Adrenal gland (tissue), 5 donors: ENCODE measurements at regions not wholly inside any gene's neighbourhood (a gene's known extent, or its start where the extent isn't known, plus 50 kb on each side); places are given as distances from the start of the nearest gene placed in this dataset.

ENCODE experiments used
- POLR2A ChIP-seq, 2 donors: fragments of 450-650 bp; IDR thresholded peaks; one replicate each; pipeline ENCODE4 v1.6.1; 2017; ENCODE audit warnings: antibody characterized with exemption in 2 of 2, mild to moderate bottlenecking in 2 of 2, moderate library complexity in 1 of 2
- TF ChIP-seq, protein P1 (sequence below), 6 experiments: fragments of 450-650 bp in 4 of 6; fragments of 200-600 bp in 2 of 6; sonication (generic) in 1 of 6; IDR thresholded peaks; 1 replicate in 5 of 6; 2 replicates in 1 of 6; pipeline versions ENCODE4 v1.5.1 to v1.8.0; 2016 to 2021; ENCODE audit warnings: antibody characterized with exemption in 6 of 6, mild to moderate bottlenecking in 2 of 6, moderate library complexity in 1 of 6
- donor health status: DM: no; HTN: no; CAD: no.

DNA sequence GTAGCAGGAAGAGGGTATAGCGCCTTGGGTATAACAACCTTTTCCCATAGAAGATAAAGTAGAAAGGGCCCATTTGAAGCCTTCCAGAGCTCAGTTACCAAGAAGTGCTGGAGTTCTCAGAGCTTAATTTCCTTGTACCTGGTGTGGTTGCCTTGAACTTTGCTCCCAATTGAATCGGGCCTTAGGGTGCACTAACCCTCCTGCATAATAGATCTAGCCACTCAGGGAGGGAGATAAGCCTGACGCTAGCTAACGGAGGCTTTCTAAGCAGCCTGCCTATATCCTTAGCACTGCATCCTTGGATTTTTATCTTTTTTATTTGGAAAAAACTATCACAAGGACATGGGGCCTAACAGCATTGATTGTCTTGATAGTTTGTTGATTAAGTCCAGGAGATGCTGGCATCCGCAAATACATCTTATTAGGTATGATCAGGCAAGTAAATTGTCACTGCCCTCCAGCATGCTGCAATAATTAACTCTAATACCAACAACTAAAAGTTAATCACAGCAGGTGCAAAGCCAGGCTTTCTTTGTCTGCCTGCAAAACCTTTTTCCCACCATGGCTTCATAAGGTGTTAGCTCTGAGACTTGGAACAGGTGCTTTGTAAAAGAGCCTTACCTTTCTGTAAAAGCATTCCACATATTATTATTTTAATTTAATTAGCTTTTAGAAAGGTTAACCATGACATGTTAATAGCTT, 199.4 kb downstream of the SREK1 start:
- TF ChIP-seq, protein P1, sequence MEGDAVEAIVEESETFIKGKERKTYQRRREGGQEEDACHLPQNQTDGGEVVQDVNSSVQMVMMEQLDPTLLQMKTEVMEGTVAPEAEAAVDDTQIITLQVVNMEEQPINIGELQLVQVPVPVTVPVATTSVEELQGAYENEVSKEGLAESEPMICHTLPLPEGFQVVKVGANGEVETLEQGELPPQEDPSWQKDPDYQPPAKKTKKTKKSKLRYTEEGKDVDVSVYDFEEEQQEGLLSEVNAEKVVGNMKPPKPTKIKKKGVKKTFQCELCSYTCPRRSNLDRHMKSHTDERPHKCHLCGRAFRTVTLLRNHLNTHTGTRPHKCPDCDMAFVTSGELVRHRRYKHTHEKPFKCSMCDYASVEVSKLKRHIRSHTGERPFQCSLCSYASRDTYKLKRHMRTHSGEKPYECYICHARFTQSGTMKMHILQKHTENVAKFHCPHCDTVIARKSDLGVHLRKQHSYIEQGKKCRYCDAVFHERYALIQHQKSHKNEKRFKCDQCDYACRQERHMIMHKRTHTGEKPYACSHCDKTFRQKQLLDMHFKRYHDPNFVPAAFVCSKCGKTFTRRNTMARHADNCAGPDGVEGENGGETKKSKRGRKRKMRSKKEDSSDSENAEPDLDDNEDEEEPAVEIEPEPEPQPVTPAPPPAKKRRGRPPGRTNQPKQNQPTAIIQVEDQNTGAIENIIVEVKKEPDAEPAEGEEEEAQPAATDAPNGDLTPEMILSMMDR (IDR thresholded peaks at IDR 0.05): no peak
- TF ChIP-seq POLR2A (IDR thresholded peaks at IDR 0.05): no peak
